Heart left ventricle (tissue), 13 donors: ENCODE measurements at regions not wholly inside any gene's neighbourhood (a gene's known extent, or its start where the extent isn't known, plus 50 kb on each side); places are given as distances from the start of the nearest gene placed in this dataset.

Experiments
- CTCF ChIP-seq, 12 donors: fragments of 200-600 bp; sonication (generic) in 4 of 12; IDR thresholded peaks; one replicate each; pipeline versions ENCODE4 v1.5.0 to v1.8.0; 2018 to 2022; ENCODE audit warnings: antibody characterized with exemption in 12 of 12, mild to moderate bottlenecking in 5 of 12
- POLR2A ChIP-seq, 2 donors: fragments of 450-650 bp; IDR thresholded peaks; one replicate each; pipeline ENCODE4 v1.6.1; 2017; ENCODE audit warnings: antibody characterized with exemption in 2 of 2, mild to moderate bottlenecking in 2 of 2, moderate library complexity in 2 of 2
- donor health status: ischemic (EF 13 %, LVEDD 7.1; RV severe dilation, severe dysfunction).
- donor health status: DM: no; HTN: yes; CAD: no.
- donor health status: DM: no; HTN: no; CAD: no.
- donor health status: ischemic (EF 25% LVEDD 6.9; RV normal size, moderate dysfunction).
- donor health status: ischemic (EF 25% LVEDD 5.7; RV mildly dilated, moderate dysfunction).
- donor health status: ischemic (EF 35%, LVEDD 5.7; RV mildly dilated, moderate dysfunction).
- donor health status: nonischemic (EF 11% LVEDD 7.7; RV severe dilation, severe dysfunction).
- donor health status: DM: yes; HTN: yes; CAD: no.
- donor health status: PGD.
- donor health status: ischemic (EF 29% LVEDD 5.4; RV normal size, mild dysfunction).
- donor health status: nonischemic (EF 23%, LVEDD 6.1; RV moderate dilation, normal function).

- no peak for TF ChIP-seq POLR2A (IDR thresholded peaks at IDR 0.05)
- no peak for TF ChIP-seq CTCF (IDR thresholded peaks at IDR 0.05)
These were observed 120.0 kb downstream of the MYCN start for GRCh38 chr2:16060125-16060935.
